ENCODE measurements at regions not wholly inside any gene's neighbourhood (a gene's known extent, or its start where the extent isn't known, plus 50 kb on each side); places are given as distances from the start of the nearest gene placed in this dataset.

- Histone ChIP-seq H3K4me1 (replicated peaks in 1 of 2) (peaks cover 53 to 61% of the 10 kb centered on the region in 2 donors), H3K27ac (peak overlapping the region; percentile 60 to 77), H3K4me3 (no peak overlapping the region)
- in situ Hi-C loops (cut with MboI; ENCODE audit: low pct_unique_long_range_greater_than_20kb in 2 of 9, low sequenced_read_pairs in 9 of 9, unreplicated experiment in 9 of 9): no loop called here
- ATAC-seq (replicated peaks in 6 of 8): no peak
- 90 to 96% methylated on average over 4 to 8 of the region's 22 CpGs; no CpG with 5 or more reads in 8 of the 10 experiments for WGBS, 10 experiments
Observed at GRCh38 chr21:45351061-45351460, 53.9 kb upstream of the COL18A1 start.

- H3K4me3 ChIP-seq: no peak overlapping the region
- WGBS, 10 experiments: 72 to 100% (median 78%) methylated on average over 2 to 4 of the region's 12 CpGs; no CpG with 5 or more reads in 6 of the 10 experiments
- peaks cover 56 to 61% of the 10 kb centered on the region in 2 donors for H3K4me1 ChIP-seq (replicated peaks in 1 of 2)
- in situ Hi-C loops (cut with MboI; ENCODE audit: low pct_unique_long_range_greater_than_20kb in 2 of 9, low sequenced_read_pairs in 9 of 9, unreplicated experiment in 9 of 9): no loop called here
- peak overlapping the region in 1 of 2 donors; percentile 77 for H3K27ac ChIP-seq
- no peak for ATAC-seq (replicated peaks in 6 of 8)
Observed at GRCh38 chr21:45351526-45352275, 53.3 kb upstream of the COL18A1 start.

GRCh38 chr21:45352621-45353139, 52.3 kb upstream of the COL18A1 start:
- no peak for ATAC-seq (replicated peaks in 6 of 8)

GRCh38 chr21:45353200-45353599, 51.8 kb upstream of the COL18A1 start:
- peak in 3 of 8 experiments; percentile 13 to 73 (median 47) for ATAC-seq (replicated peaks in 6 of 8)
- peaks cover 48 to 54% of the 10 kb centered on the region in 2 donors for H3K4me1 ChIP-seq (replicated peaks in 1 of 2)
- H3K4me3 ChIP-seq: no peak overlapping the region
- in situ Hi-C loops (cut with MboI; ENCODE audit: low pct_unique_long_range_greater_than_20kb in 2 of 9, low sequenced_read_pairs in 9 of 9, unreplicated experiment in 9 of 9): no loop called here
- 33% methylated on average over 3 of the region's 3 CpGs; no CpG with 5 or more reads in 9 of the 10 experiments for WGBS, 10 experiments
- H3K27ac ChIP-seq: peak overlapping the region in 1 of 2 donors; percentile 28

More at GRCh38 chr21:45352621-45353139, 52.3 kb upstream of the COL18A1 start:
- peaks cover 53 to 56% of the 10 kb centered on the region in 2 donors for H3K4me1 ChIP-seq (replicated peaks in 1 of 2)
- 60 to 100% (median 85%) methylated on average over 1 to 8 of the region's 26 CpGs; no CpG with 5 or more reads in 4 of the 10 experiments for WGBS, 10 experiments
- no peak overlapping the region for H3K27ac ChIP-seq
- no peak overlapping the region for H3K4me3 ChIP-seq
- in situ Hi-C loops (cut with MboI; ENCODE audit: low pct_unique_long_range_greater_than_20kb in 2 of 9, low sequenced_read_pairs in 9 of 9, unreplicated experiment in 9 of 9): no loop called here

- Histone ChIP-seq H3K4me3 (no peak overlapping the region), H3K4me1 (replicated peaks in 1 of 2) (peaks cover 44 to 48% of the 10 kb centered on the region in 2 donors), H3K27ac (no peak overlapping the region)
- no peak for ATAC-seq (replicated peaks in 6 of 8)
- 36 to 90% (median 81%) methylated on average over 2 to 5 of the region's 5 CpGs for WGBS, 10 experiments
- in situ Hi-C loops (cut with MboI; ENCODE audit: low pct_unique_long_range_greater_than_20kb in 2 of 9, low sequenced_read_pairs in 9 of 9, unreplicated experiment in 9 of 9): no loop called here
Observed at GRCh38 chr21:45354970-45355369, 50.0 kb upstream of the COL18A1 start.
